AG09319 (cell line): ENCODE measurements at regions not wholly inside any gene's neighbourhood (a gene's known extent, or its start where the extent isn't known, plus 50 kb on each side); places are given as distances from the start of the nearest gene placed in this dataset.
"Not testable (repeated sequence)": the region's sequence is repeated elsewhere in the genome, so short reads cannot be mapped to it uniquely, and the experiment has no call there.

Experiments used
- DNase-seq: peaks from one replicate; pipeline ENCODE4 v3.0.0-alpha.2; 2010; ENCODE audit warnings: low read depth; ENCODE audit errors: extremely low read depth
- CTCF ChIP-seq: IDR thresholded peaks from 2 replicates; pipeline ENCODE4 v1.5.1; 2011; ENCODE audit warnings: low read depth, mild to moderate bottlenecking, inconsistent platforms, low read length, moderate library complexity

- no peak for DNase-seq
Observed at GRCh38 chr11:86167499-86168164, 76.9 kb upstream of the EED start.

GRCh38 chr11:86166287-86166686 lies 78.3 kb upstream of the EED start:
- DNase-seq: not testable (repeated sequence)

More at GRCh38 chr11:86167499-86168164, 76.9 kb upstream of the EED start:
- TF ChIP-seq CTCF: no peak

GRCh38 chr11:86164106-86164505 lies 80.4 kb upstream of the EED start:
- DNase-seq: no peak
- no peak for TF ChIP-seq CTCF

GRCh38 chr11:86163221-86163876 lies 81.2 kb upstream of the EED start:
- DNase-seq: peak; percentile 34

- no peak for TF ChIP-seq CTCF
Observed at GRCh38 chr11:86162239-86162638, 82.3 kb upstream of the EED start.

GRCh38 chr11:86161837-86162236 lies 82.7 kb upstream of the EED start:
- TF ChIP-seq CTCF: no peak
- DNase-seq: no peak

More at GRCh38 chr11:86162239-86162638, 82.3 kb upstream of the EED start:
- DNase-seq: peak; percentile 39

- DNase-seq: no peak
- no peak for TF ChIP-seq CTCF
Observed at GRCh38 chr11:86161336-86161735, 83.2 kb upstream of the EED start.

GRCh38 chr11:86160541-86161149 lies 83.9 kb upstream of the EED start:
- TF ChIP-seq CTCF: no peak
- DNase-seq: no peak
